ENCODE measurements at regions not wholly inside any gene's neighbourhood (a gene's known extent, or its start where the extent isn't known, plus 50 kb on each side); places are given as distances from the start of the nearest gene placed in this dataset.

DNA sequence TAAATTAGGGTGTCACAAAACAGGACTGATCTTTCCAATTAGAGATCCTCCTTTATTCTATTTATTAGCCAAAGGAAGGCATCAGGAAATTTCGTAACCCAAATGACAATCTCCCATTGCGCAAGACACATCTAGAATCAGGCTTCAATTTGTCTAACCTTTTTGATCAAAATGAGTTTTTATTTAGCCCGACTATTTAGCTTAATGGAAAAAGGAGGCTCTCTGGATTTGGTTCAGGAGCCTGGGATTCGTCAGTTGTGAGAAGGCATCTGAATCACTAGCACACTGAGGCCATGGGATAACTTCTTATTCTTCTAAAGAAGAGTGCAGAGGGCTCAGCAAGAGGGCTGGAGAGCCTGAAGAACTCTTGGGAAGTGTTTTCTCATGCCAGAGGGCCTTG is 332.1 kb upstream of the ETAA1 start:
- Histone ChIP-seq H3K14ac (replicated peaks; ENCODE audit: low read depth, low read length) (no peak overlapping the region), H2BK20ac (ENCODE audit: low read depth, low read length) (no peak overlapping the region), H2AK9ac (replicated peaks; ENCODE audit: low read depth, low read length, poor library complexity) (no peak overlapping the region), H2AK5ac (ENCODE audit: low read depth, low read length) (no peak overlapping the region), H3K27ac (ENCODE audit: insufficient read depth, low read length) (no peak overlapping the region), H3K23ac (ENCODE audit: low read depth, low read length) (no peak overlapping the region), H4K91ac (ENCODE audit: insufficient read depth, low read depth, low read length) (no peak overlapping the region), H4K8ac (ENCODE audit: low read depth in 2 of 2, low read length in 2 of 2) (no peak overlapping the region), H3K4me2 (ENCODE audit: low read depth, low read length) (no peak overlapping the region), H3K9me1 (ENCODE audit: insufficient read depth, low read length) (no peaks in the 10 kb centered on the region), H3K9ac (ENCODE audit: low read depth, low read length) (no peak overlapping the region), H3K4ac (ENCODE audit: low read depth, low read length) (no peak overlapping the region), H3K79me1 (ENCODE audit: low read depth in 1 of 2, low read length in 2 of 2) (no peaks in the 10 kb centered on the region), H2BK5ac (ENCODE audit: low read depth, low read length, poor library complexity, severe bottlenecking) (no peak overlapping the region), H3K4me3 (ENCODE audit: insufficient read depth, low read depth, low read length) (no peak overlapping the region), H2AFZ (replicated peaks; ENCODE audit: low read length, poor library complexity) (no peak overlapping the region), H2BK120ac (ENCODE audit: low read depth, low read length) (no peak overlapping the region), H3K36me3 (ENCODE audit: control insufficient read depth, insufficient read depth, low read length) (no peaks in the 10 kb centered on the region), H4K20me1 (ENCODE audit: insufficient read depth, low read length) (no peaks in the 10 kb centered on the region), H2BK15ac (ENCODE audit: low read depth, low read length) (no peak overlapping the region), H3K9me3 (ENCODE audit: control insufficient read depth, insufficient read depth, low read length) (peaks cover under 1% of the 10 kb centered on the region; the same call in 1 of the 2 replicates), H3K4me1 (ENCODE audit: control insufficient read depth, insufficient read depth, low read length) (no peaks in the 10 kb centered on the region), H4K5ac (ENCODE audit: low read depth, low read length) (no peak overlapping the region), H3K56ac (ENCODE audit: extremely low read depth, insufficient read depth, low read length) (no peak overlapping the region), H3K27me3 (ENCODE audit: control insufficient read depth, insufficient read depth, low read length) (no peaks in the 10 kb centered on the region), H3K18ac (ENCODE audit: low read depth, low read length) (no peak overlapping the region)
- dilution Hi-C loops (cut with HindIII; ENCODE audit: low sequenced_read_pairs, unreplicated experiment) (no loop called here), in situ Hi-C loops (cut with MboI; ENCODE audit: low sequenced_read_pairs) (no loop called here), intact Hi-C loops (cut with micrococcal nuclease) (no loop called here)
- WGBS, 2 experiments (ENCODE audit: extremely low coverage in 2 of 2, insufficient read length in 1 of 2) = no CpG with 5 or more reads among the region's 4 CpGs
- TF ChIP-seq MAZ (IDR thresholded peaks at IDR 0.05; ENCODE audit: borderline replicate concordance, low read depth, low read length) (no peak), RCOR1 (IDR thresholded peaks at IDR 0.05; ENCODE audit: insufficient replicate concordance, low read length) (no peak), CEBPB (IDR thresholded peaks at IDR 0.05; ENCODE audit: low read depth, low read length) (peak; percentile 94)
- no TSS peak for BruUV-seq (replicated peaks)
- POLR2A ChIA-PET (ENCODE audit: unreplicated experiment) = no interaction called here
- DNase-seq = no peak
- CTCF ChIA-PET = interaction anchor here (0.6 kb wide), 1 partner anchor 195 kb away, joined by 5 read pairs; no protein-coding TSS in a partner anchor
- ATAC-seq (ENCODE audit: low read depth) = no peak

All from IMR-90 (cell line).